ENCODE measurements at regions not wholly inside any gene's neighbourhood (a gene's known extent, or its start where the extent isn't known, plus 50 kb on each side); places are given as distances from the start of the nearest gene placed in this dataset.

DNA sequence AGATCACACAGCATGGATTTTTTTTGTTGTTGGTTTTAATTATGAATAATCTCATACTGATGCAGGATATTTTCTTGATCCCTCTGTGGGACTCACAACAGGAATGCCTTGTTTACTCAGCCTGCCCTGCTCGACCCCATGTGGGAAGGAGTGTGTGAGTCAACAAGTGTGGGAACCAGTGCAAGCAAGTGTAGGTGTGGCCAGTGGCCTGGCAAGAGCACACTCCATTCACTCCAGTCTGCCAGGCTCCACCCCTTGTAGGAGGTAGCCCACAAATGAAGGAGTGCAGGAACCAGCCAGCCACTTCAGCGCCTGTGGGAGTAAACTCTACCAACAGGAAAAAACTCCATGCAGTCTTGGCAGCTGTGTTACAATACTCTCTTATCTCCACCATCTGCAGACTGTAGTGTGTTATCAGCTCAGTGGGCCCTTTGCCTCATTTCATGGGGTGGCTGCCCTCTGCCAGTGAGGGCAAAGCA is 393.6 kb downstream of the OTOL1 start:
- ATAC-seq (ENCODE audit: low FRiP score in 2 of 2) = peak; percentile 78 to 87

DNA sequence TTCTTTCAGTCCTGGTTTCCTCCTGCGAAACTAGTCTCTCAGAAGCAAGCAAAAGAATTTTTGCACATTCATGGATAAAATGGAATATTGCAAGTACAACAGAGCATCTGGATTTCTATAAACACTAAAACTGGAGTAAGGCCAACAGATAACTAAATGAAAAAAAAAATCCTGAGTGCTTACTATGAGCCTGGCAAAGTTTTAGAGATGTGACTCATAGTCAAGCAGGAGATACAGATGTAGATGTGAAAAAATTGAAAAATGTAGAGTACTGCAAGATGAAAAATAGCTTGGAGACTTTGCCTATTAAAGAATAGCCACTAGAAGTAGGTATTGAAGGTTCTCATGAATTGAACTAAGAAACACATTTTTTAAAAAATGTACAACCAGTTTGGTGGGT is 397.4 kb downstream of the OTOL1 start:
- Histone ChIP-seq H3K9me3 (peaks cover 0 to 14% (median 2%) of the 10 kb centered on the region in 4 donors), H3K36me3 (no peaks in the 10 kb centered on the region), H3K27ac (no peak overlapping the region), H3K4me3 (no peak overlapping the region), H3K4me1 (no peaks in the 10 kb centered on the region), H3K27me3 (no peaks in the 10 kb centered on the region)
- ATAC-seq (ENCODE audit: low FRiP score in 2 of 2) (no peak), DNase-seq (no peak)
- WGBS, 2 donors = 67 to 80% methylated on average over 1 of the region's 1 CpG
- TF ChIP-seq, protein P1, sequence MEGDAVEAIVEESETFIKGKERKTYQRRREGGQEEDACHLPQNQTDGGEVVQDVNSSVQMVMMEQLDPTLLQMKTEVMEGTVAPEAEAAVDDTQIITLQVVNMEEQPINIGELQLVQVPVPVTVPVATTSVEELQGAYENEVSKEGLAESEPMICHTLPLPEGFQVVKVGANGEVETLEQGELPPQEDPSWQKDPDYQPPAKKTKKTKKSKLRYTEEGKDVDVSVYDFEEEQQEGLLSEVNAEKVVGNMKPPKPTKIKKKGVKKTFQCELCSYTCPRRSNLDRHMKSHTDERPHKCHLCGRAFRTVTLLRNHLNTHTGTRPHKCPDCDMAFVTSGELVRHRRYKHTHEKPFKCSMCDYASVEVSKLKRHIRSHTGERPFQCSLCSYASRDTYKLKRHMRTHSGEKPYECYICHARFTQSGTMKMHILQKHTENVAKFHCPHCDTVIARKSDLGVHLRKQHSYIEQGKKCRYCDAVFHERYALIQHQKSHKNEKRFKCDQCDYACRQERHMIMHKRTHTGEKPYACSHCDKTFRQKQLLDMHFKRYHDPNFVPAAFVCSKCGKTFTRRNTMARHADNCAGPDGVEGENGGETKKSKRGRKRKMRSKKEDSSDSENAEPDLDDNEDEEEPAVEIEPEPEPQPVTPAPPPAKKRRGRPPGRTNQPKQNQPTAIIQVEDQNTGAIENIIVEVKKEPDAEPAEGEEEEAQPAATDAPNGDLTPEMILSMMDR (IDR thresholded peaks at IDR 0.05) = no peak
- no peak for TF ChIP-seq POLR2AphosphoS5 (IDR thresholded peaks at IDR 0.05)
- TF ChIP-seq EP300 (IDR thresholded peaks at IDR 0.05) = no peak
- no peak for TF ChIP-seq POLR2A (IDR thresholded peaks at IDR 0.05)

More for the DNA sequence above, 393.6 kb downstream of the OTOL1 start:
- WGBS, 2 donors = 52 to 54% methylated on average over 2 of the region's 2 CpGs
- Histone ChIP-seq H3K4me1 (no peaks in the 10 kb centered on the region), H3K27ac (no peak overlapping the region), H3K4me3 (no peak overlapping the region), H3K9me3 (peaks cover 0 to 18% (median 2%) of the 10 kb centered on the region in 4 donors), H3K36me3 (no peaks in the 10 kb centered on the region), H3K27me3 (no peaks in the 10 kb centered on the region)
- peak in 1 of 2 donors; percentile 69 for DNase-seq
- TF ChIP-seq POLR2AphosphoS5 (IDR thresholded peaks at IDR 0.05) (no peak), POLR2A (IDR thresholded peaks at IDR 0.05) (no peak), EP300 (IDR thresholded peaks at IDR 0.05) (no peak)
- TF ChIP-seq, protein P1 (IDR thresholded peaks at IDR 0.05) = no peak

DNA sequence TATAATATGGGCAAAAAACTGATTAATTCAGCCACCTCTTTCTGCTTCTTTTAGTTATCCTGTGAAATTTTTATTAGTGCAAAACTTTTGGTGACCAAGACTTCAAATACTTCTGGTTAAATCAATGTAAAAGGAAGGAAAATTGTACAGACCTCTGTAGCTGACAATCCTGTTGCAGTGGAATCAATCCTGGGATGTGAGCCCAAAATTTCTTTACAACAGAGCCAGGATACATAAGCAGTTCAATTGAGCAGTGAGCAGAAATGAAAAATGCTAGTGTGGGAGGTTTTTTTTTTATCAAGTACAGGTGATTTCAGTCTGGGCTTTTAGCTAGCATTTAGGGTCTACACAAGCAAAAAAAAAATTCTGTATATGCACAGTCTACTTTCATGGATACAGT is 398.0 kb downstream of the OTOL1 start:
- H3K27me3 ChIP-seq = no peaks in the 10 kb centered on the region
- H3K4me1 ChIP-seq = no peaks in the 10 kb centered on the region
- no peaks in the 10 kb centered on the region for H3K36me3 ChIP-seq
- no peak for DNase-seq
- H3K4me3 ChIP-seq = no peak overlapping the region
- H3K9me3 ChIP-seq = peaks cover 0 to 14% (median 2%) of the 10 kb centered on the region in 4 donors
- ATAC-seq (ENCODE audit: low FRiP score in 2 of 2) = no peak
- no peak overlapping the region for H3K27ac ChIP-seq
- TF ChIP-seq POLR2A (IDR thresholded peaks at IDR 0.05) (no peak), EP300 (IDR thresholded peaks at IDR 0.05) (no peak), POLR2AphosphoS5 (IDR thresholded peaks at IDR 0.05) (no peak)
- TF ChIP-seq, protein P1 (IDR thresholded peaks at IDR 0.05) = no peak

DNA sequence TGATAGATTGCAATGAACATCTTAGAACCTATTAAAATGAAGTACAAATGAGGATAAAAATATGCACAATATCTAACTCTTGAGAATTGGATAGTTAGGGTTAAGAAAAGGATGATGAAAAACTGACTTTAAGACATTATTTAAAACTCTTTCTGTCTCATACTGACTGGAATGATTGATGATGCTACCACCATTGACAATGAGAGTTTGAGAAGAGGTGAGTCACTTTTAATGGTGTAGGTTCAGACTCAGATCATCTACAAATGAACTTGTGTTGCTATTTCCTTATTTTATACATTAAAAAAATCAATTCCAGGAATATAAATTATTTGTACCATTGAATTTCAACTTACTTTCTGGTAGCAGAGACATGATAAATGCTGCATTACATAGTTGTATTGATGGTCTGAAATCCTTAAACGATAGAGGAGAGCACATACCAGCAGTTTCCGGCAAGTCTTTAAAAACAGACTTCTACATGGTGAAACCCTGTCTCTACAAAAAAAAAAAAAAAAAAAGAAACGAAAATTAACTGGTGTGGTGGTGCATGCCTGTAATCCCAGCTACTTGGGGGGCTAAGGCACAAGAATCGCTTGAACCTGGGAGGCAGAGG is 409.0 kb downstream of the OTOL1 start:
- no peaks in the 10 kb centered on the region for H3K9me3 ChIP-seq
- ATAC-seq (ENCODE audit: low FRiP score in 2 of 2) = no peak
- no peaks in the 10 kb centered on the region for H3K4me1 ChIP-seq
- no peak overlapping the region for H3K4me3 ChIP-seq
- H3K27ac ChIP-seq = no peak overlapping the region
- no peaks in the 10 kb centered on the region for H3K27me3 ChIP-seq
- WGBS, 2 donors = 88 to 94% methylated on average over 4 of the region's 4 CpGs
- no peak for DNase-seq
- no peak for TF ChIP-seq POLR2A (IDR thresholded peaks at IDR 0.05)
- TF ChIP-seq POLR2AphosphoS5 (IDR thresholded peaks at IDR 0.05) = no peak
- TF ChIP-seq EP300 (IDR thresholded peaks at IDR 0.05) = no peak
- TF ChIP-seq, protein P1 (IDR thresholded peaks at IDR 0.05) = no peak
- no peaks in the 10 kb centered on the region for H3K36me3 ChIP-seq

DNA sequence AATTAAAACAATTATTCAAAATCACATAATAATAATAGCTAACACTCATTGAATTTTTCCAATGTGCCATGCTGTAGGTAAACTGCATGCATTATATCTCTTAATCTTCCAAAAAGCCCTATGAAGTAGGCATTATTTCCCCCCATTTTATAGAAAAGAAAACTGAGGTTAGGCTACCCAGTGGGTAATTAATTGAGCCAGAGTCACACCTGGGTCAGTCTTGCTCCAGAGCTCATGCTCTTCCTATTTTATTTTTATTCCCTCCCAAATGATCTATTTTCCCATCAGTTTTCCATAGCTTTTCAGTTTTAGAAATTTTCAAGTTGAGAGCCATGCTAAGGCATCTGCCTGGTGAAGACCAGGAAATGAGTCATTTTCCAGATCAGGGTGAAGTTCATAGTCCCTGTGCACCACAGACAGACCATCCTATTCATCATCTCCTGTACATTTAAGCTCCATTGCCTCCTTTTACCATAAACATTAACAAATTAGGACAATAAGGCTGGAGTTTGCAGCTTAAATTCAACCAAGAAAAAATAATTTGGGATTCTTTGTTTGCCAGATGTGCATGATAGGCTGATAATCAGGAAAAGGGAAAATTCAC is 417.3 kb downstream of the OTOL1 start:
- H3K4me1 ChIP-seq = no peaks in the 10 kb centered on the region
- no peak overlapping the region for H3K4me3 ChIP-seq
- no peaks in the 10 kb centered on the region for H3K36me3 ChIP-seq
- no peaks in the 10 kb centered on the region for H3K27me3 ChIP-seq
- no peak for ATAC-seq (ENCODE audit: low FRiP score in 2 of 2)
- H3K9me3 ChIP-seq = no peaks in the 10 kb centered on the region
- DNase-seq = no peak
- TF ChIP-seq EP300 (IDR thresholded peaks at IDR 0.05) (no peak), POLR2A (IDR thresholded peaks at IDR 0.05) (no peak), POLR2AphosphoS5 (IDR thresholded peaks at IDR 0.05) (no peak)
- TF ChIP-seq, protein P1 (IDR thresholded peaks at IDR 0.05) = no peak
- H3K27ac ChIP-seq = no peak overlapping the region

Data from upper lobe of left lung (tissue), 6 donors.